ENCODE measurements at regions not wholly inside any gene's neighbourhood (a gene's known extent, or its start where the extent isn't known, plus 50 kb on each side); places are given as distances from the start of the nearest gene placed in this dataset.

GRCh38 chr6:164039954-164040375, 625.4 kb downstream of the QKI start:
- Mint-ChIP-seq H3K27ac (ENCODE audit: unreplicated experiment) (no peak overlapping the region), H3K9me3 (ENCODE audit: low read depth) (peaks cover 9% of the 10 kb centered on the region), H3K4me1 (ENCODE audit: low read depth) (no peaks in the 10 kb centered on the region), H3K27me3 (ENCODE audit: low read depth) (no peaks in the 10 kb centered on the region), H3K4me3 (ENCODE audit: unreplicated experiment) (no peak overlapping the region), H3K36me3 (ENCODE audit: low read depth) (no peaks in the 10 kb centered on the region)
- TF ChIP-seq CTCF (IDR thresholded peaks at IDR 0.05): no peak
- no peak for DNase-seq (ENCODE audit: low spot score)

GRCh38 chr6:164037171-164037870, 622.8 kb downstream of the QKI start:
- no peaks in the 10 kb centered on the region for H3K36me3 Mint-ChIP-seq (ENCODE audit: low read depth)
- no peaks in the 10 kb centered on the region for H3K4me1 Mint-ChIP-seq (ENCODE audit: low read depth)
- H3K27me3 Mint-ChIP-seq (ENCODE audit: low read depth): no peaks in the 10 kb centered on the region
- no peak overlapping the region for H3K4me3 Mint-ChIP-seq (ENCODE audit: unreplicated experiment)
- no peaks in the 10 kb centered on the region for H3K9me3 Mint-ChIP-seq (ENCODE audit: low read depth)
- TF ChIP-seq CTCF (IDR thresholded peaks at IDR 0.05): no peak
- H3K27ac Mint-ChIP-seq (ENCODE audit: unreplicated experiment): no peak overlapping the region
- no peak for DNase-seq (ENCODE audit: low spot score)

GRCh38 chr6:164035900-164036485, 621.5 kb downstream of the QKI start:
- TF ChIP-seq CTCF (IDR thresholded peaks at IDR 0.05): no peak
- no peaks in the 10 kb centered on the region for H3K36me3 Mint-ChIP-seq (ENCODE audit: low read depth)
- no peaks in the 10 kb centered on the region for H3K9me3 Mint-ChIP-seq (ENCODE audit: low read depth)
- no peak overlapping the region for H3K27ac Mint-ChIP-seq (ENCODE audit: unreplicated experiment)
- H3K4me3 Mint-ChIP-seq (ENCODE audit: unreplicated experiment): no peak overlapping the region
- no peaks in the 10 kb centered on the region for H3K4me1 Mint-ChIP-seq (ENCODE audit: low read depth)
- no peak for DNase-seq (ENCODE audit: low spot score)
- H3K27me3 Mint-ChIP-seq (ENCODE audit: low read depth): no peaks in the 10 kb centered on the region

GRCh38 chr6:164034602-164035140, 620.2 kb downstream of the QKI start:
- TF ChIP-seq CTCF (IDR thresholded peaks at IDR 0.05): no peak
- H3K4me1 Mint-ChIP-seq (ENCODE audit: low read depth): no peaks in the 10 kb centered on the region
- H3K9me3 Mint-ChIP-seq (ENCODE audit: low read depth): no peaks in the 10 kb centered on the region
- DNase-seq (ENCODE audit: low spot score): no peak
- H3K27me3 Mint-ChIP-seq (ENCODE audit: low read depth): no peaks in the 10 kb centered on the region
- no peak overlapping the region for H3K4me3 Mint-ChIP-seq (ENCODE audit: unreplicated experiment)
- no peaks in the 10 kb centered on the region for H3K36me3 Mint-ChIP-seq (ENCODE audit: low read depth)
- no peak overlapping the region for H3K27ac Mint-ChIP-seq (ENCODE audit: unreplicated experiment)

GRCh38 chr6:164025180-164025579, 610.7 kb downstream of the QKI start:
- Mint-ChIP-seq H3K4me3 (ENCODE audit: unreplicated experiment) (no peak overlapping the region), H3K27me3 (ENCODE audit: low read depth) (peaks cover 13% of the 10 kb centered on the region), H3K27ac (ENCODE audit: unreplicated experiment) (no peak overlapping the region), H3K9me3 (ENCODE audit: low read depth) (no peaks in the 10 kb centered on the region), H3K4me1 (ENCODE audit: low read depth) (no peaks in the 10 kb centered on the region), H3K36me3 (ENCODE audit: low read depth) (no peaks in the 10 kb centered on the region)
- DNase-seq (ENCODE audit: low spot score): no peak
- no peak for TF ChIP-seq CTCF (IDR thresholded peaks at IDR 0.05)
